22Rv1 (cell line): ENCODE measurements at regions not wholly inside any gene's neighbourhood (a gene's known extent, or its start where the extent isn't known, plus 50 kb on each side); places are given as distances from the start of the nearest gene placed in this dataset.

ENCODE experiments used
- H3K27ac ChIP-seq: fragments of 450-650 bp; 2 replicates; pipeline ENCODE4 v1.5.1; 2017
- CTCF ChIP-seq: fragments of 450-650 bp; IDR thresholded peaks from 2 replicates; pipeline ENCODE4 v1.5.1; 2017; ENCODE audit warnings: mild to moderate bottlenecking
- ZFX ChIP-seq: fragments of 450-650 bp; IDR thresholded peaks from 2 replicates; pipeline ENCODE4 v1.6.1; 2017; ENCODE audit warnings: antibody characterized with exemption, borderline replicate concordance

- H3K27ac ChIP-seq = no peak overlapping the region
- TF ChIP-seq ZFX = no peak
- TF ChIP-seq CTCF = no peak
Observed at GRCh38 chr10:108822026-108822425, 1101.3 kb downstream of the XPNPEP1 start.

- H3K27ac ChIP-seq = no peak overlapping the region
- TF ChIP-seq CTCF (no peak), ZFX (no peak)
Observed at GRCh38 chr10:108819302-108819701, 1104.0 kb downstream of the XPNPEP1 start.

GRCh38 chr10:108817584-108817983 is 1105.7 kb downstream of the XPNPEP1 start:
- TF ChIP-seq ZFX (no peak), CTCF (no peak)
- no peak overlapping the region for H3K27ac ChIP-seq

GRCh38 chr10:108817135-108817534 is 1106.2 kb downstream of the XPNPEP1 start:
- no peak overlapping the region for H3K27ac ChIP-seq
- TF ChIP-seq CTCF = no peak
- no peak for TF ChIP-seq ZFX

GRCh38 chr10:108812906-108813305 is 1110.4 kb downstream of the XPNPEP1 start:
- TF ChIP-seq ZFX (no peak), CTCF (no peak)
- H3K27ac ChIP-seq = no peak overlapping the region

GRCh38 chr10:108812296-108812695 is 1111.0 kb downstream of the XPNPEP1 start:
- TF ChIP-seq ZFX (no peak), CTCF (no peak)
- H3K27ac ChIP-seq = no peak overlapping the region

GRCh38 chr10:108808228-108808627 is 1115.1 kb downstream of the XPNPEP1 start:
- TF ChIP-seq ZFX = no peak
- no peak for TF ChIP-seq CTCF
- H3K27ac ChIP-seq = no peak overlapping the region
